NCI-H2081 treated with DMSO at 0.1 percent for 48 hours (cell line): ENCODE measurements at regions not wholly inside any gene's neighbourhood (a gene's known extent, or its start where the extent isn't known, plus 50 kb on each side); places are given as distances from the start of the nearest gene placed in this dataset.

ENCODE experiments used
- DNase-seq: peaks from one replicate; lab custom pipeline; 2025; lab: John Stamatoyannopoulos, UW

DNA sequence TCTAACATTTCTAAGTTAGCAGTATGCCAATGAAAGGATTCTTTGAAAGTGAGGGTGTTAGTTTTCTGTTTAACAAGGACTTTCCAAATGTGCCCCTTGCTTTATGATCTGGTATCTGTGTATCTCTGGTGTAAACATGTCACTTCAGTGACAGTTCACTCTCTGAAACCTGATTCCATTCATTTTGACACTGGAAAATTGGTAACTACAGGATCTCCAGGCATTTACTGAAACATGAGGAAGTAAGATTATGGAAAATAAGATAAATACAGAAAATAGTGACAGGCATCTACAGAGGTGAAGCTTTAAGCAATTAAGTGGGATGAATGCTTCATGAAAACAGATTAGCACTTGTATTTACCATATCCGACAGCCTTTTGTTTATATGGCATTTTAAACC, 101.6 kb upstream of the MYO16 start:
- DNase-seq, result no peak

DNA sequence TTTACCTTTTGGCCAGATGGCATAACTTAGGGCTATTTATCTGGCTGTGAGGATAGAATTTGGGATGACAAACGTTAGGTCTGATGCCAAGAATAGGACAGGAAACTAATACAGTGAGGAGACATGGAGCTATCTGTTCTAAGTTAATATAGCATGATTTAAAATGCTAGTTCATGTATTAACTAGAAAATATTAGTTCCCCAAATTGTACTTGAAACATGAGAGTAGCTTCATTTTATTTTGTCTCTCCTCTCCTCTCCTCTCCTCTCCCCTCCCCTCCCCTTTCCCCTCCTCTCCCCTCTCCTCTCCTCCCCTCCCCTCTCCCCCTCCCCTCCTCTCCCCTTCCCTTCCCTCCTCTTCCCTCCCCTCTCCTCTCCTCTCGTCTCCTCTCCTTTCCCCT, 101.1 kb upstream of the MYO16 start:
- no peak for DNase-seq

DNA sequence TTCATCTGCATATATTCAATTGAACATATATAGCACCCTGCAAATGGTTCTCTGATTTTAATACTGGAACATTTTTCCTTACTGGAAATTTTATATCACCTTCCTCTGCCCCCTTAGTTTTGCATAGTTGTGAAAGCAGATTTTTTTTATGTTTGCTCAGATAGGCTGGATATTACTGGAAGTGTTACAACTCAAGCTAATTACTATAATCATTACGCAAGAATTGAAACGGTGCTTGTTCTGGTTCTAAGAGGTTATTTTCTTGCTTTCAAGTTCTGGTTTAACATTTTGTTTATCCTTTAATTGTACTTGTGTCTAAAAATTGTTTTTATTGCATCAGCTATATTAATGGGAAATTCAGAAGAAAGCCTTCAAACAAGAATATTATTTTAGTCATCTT, 95.6 kb upstream of the MYO16 start:
- no peak for DNase-seq

DNA sequence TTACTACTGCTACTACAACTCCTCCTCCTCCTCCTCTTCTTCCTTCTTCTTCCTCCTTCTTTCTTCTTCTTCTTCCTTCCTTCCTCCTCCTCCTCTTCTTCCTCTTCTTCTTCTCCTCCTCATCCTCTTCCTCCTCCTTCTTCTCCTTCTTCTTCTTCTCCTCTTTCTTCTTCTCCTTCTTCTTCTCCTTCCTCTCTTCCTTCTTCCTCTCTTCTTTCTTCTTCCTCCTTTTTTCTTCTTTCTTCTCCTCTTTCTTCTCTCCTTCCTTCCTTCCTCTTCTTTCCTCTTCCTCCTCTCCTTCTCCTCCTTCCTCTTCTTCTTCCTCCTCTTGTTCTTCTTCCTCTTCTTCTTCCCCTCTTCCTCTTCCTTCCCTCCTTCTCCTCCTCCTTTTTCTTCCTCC, 94.7 kb upstream of the MYO16 start:
- no peak for DNase-seq

DNA sequence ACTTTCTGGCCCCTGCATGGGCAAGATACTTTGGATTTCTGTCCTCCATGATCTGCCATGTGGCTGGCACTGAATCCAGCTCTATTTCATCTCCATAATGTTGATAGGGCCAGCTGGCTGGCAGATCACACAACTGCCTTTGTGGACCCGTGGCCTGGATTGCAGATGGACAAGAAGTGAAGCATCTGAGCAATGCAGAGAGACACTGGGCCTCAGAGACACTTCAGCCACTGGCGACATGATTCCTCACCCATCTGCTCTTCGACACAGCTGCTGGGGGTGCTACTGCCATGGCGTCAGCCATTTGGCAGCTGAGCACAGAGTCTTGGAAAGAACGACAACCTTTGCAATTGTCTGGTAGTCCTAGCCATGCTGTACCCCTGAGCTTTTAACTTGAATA, 79.5 kb upstream of the MYO16 start:
- DNase-seq, result no peak

DNA sequence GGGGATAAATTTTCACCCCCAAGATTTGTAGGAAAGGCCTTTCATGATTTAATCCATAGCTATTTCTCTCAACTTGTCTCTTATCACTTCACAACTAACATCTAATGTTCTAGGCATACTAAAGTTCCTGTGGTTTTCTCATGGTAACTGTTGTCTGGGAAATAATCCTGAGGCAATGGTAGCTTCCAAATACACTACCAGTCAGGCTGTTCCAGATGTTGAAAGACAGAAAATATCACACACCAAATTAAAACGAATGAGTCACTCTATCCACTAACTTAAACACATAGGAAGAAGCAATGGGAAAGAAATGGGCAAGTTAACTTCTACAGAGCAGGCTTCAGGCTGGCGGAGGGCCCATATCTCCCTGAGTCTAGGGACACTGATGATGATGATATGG, 77.7 kb upstream of the MYO16 start:
- no peak for DNase-seq

DNA sequence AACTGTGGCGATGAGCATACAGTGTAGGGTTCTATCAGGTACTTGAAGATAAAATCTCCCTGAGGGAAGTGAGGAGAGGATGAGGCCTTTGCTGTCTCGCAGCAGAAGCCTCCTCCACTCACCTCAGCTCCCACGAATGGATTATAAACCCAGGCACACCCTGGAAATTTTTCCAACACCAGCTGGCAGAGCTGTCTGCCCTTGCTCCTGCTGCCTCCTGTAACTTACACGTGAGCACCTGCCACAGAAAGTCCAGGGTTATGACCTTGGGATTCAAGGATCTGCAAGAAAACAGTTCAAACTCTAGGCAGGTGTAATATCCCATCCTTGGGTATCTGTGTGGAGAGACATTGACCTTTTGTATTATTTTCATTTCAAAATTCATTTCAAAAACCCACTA, 70.9 kb upstream of the MYO16 start:
- no peak for DNase-seq

DNA sequence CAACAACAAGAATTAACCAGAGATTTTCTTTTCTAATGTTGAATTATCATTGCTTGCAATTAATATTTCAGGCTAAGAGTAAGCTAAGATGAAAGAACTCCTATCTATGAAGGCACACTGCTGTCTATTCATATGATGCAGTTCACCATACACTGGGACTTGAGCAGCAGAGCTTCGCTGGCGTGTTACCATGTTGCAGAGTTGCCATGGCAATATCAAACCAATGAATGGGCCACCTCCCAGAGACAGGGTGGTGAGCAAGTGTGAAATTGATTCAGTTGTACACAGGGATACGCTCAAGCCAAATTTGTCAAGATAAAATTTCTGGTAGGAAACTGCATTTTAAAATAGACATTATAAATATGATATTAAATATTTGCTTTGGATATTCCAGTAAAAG, 69.3 kb upstream of the MYO16 start:
- DNase-seq, result no peak

DNA sequence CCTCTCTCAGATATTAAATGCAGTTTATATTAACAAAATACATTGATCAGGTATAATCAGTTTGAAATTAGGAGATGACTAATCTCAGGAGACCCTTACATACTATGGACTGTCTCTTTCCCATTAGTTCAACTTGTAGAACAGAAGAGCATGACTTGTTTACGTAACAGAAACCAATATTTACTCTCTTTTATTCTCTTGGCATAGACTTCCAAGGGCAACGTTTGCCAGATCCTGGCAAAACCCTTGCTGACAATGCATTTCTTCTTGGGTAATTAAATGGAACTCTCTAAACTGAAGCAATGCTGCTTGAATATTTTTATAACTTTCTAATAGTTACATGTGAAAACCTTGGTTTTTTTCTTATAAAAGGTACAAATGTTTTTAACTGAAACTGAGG, 68.3 kb upstream of the MYO16 start:
- peak; percentile 13 for DNase-seq

DNA sequence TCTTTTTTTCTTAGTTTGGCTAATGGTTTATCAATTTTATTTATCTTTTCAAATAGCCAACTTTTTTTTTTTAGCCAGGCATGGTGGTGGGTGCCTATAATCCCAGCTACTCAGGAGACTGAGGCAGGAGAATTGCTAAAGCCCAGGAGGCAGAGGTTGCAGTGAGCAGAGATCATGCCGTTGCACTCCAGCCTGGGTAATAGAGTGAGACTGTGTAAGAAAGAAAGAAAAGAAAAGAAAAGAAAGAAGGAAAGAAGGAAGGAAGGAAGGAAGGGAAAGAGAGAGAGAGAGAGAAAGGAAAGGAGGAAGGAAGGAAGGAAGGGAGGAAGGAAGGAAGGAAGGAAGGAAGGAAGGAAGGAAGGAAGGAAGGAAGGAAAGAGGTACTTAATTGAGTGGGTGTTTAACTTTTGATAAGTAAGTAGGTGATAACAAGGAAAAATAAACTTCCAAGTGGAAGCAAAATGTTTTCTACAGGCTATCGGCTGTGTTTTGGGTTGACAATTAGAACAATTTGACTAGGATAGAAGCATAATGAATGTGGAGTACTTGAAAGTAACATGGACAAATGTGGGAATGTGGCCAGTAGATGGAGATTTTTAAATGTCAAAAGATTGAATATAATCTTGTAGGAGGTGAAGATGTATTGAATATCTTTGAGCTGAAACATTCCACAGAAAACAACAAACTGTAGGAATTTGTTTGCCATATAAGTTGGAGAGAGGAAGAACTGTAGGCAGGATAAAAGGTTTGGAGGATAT, 62.8 kb upstream of the MYO16 start:
- DNase-seq, result no peak

DNA sequence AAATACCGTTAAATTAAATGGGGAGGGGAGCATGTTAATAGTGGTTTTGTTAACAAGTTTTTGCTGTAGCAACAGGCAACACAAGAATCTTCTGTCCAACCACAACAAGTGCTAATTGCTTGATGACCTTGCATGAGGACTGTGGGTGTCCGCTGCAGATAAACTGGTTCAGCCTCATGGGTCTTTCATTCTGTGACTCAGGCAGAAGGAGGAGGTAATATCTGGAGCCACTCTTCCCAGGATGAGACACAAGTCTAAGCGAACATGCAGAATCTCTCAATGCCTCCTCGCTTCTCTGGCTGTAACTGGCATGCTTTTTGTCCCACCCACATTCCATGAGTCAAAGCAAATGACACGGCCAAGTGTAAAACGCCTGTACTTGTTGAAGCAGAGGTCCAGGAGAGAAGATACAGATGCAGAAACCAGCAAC, 56.6 kb upstream of the MYO16 start:
- no peak for DNase-seq

DNA sequence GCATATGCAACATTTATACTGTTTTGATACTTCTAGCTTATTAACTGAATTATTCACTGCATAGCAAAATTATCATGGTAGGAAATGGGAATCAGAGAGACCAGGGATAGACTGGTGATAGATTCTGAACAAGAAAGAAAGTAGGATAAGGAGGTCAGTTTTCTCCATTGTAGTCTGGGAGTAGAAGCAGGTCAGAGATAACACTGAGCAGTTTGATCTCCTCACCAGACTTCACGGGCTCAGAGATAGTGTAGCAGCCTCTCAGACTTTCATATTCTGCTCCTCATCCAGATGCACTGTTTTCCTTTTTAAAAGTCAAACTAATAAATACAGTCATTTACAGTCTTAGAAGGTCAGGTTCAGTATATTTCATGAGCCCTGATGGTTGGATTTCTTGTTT, 56.0 kb upstream of the MYO16 start:
- no peak for DNase-seq

DNA sequence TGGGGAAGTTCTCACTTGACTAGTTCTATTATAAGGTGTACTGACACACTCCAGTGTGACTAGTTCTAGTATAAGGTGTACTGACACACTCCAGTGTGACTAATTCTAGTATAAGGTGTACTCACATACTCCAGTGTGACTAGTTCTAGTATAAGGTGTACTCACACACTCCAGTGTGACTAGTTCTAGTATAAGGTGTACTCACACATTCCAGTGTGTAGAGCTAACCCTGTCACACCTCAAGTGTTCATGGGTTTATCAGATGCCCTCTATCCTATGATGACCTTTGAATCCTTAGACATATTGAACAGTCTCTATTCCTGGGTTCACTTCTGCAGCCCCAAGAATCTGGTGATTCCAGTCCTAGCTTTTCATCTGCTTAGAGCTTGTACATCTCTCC, 54.6 kb upstream of the MYO16 start:
- DNase-seq, result no peak

DNA sequence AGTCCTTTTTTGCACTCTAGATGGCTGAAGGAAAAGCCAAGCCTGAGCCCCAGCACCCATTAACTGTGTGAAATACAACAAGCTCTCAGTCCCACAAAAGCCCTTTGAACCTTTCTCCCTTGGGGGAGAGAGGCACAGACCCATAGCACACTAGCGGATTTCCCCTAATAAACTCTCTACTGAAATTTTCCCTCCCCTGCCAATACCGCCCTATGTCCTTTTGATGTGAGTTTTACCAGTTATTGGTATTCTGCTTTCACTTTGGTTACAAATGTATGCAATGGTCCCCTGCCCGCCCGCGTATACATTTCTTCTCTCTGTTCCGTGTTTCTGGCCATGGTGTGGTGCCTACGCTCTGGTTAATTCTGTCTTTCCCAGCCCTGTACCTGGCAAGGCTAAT, 54.0 kb upstream of the MYO16 start:
- no peak for DNase-seq
